Hypothalamus (tissue), 51 donors: ENCODE measurements at regions not wholly inside any gene's neighbourhood (a gene's known extent, or its start where the extent isn't known, plus 50 kb on each side); places are given as distances from the start of the nearest gene placed in this dataset.
"Not testable (repeated sequence)": the region's sequence is repeated elsewhere in the genome, so short reads cannot be mapped to it uniquely, and the experiment has no call there.

Source experiments
- DNase-seq, 51 donors: peaks; one replicate each; lab custom pipeline; 2025; lab: John Stamatoyannopoulos, UW

- DNase-seq = no peak
Observed at GRCh38 chr6:112957536-112957916, 610.4 kb downstream of the RFPL4B start.

- DNase-seq = not testable (repeated sequence)
Observed at GRCh38 chr6:112960130-112960529, 613.0 kb downstream of the RFPL4B start.

DNA sequence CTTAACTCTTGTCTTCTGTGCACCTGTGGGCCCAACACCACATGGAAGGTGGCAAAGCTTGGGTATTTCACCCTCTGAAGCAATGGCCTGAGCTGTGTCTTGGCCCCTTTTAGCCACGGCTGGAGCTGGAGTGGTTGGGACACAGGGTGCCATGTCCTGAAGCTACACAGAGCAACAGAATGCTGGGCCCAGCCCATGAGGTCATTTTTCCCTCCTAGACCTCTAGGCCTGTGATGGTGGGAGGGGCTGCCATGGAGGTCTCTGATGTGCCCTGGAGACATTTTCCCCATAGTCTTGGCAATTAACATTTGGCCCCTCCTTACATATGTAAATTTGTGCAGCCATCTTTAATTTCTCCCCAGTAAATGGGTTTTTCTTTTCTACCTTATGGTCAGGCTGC lies 620.8 kb downstream of the RFPL4B start:
- no peak for DNase-seq

DNA sequence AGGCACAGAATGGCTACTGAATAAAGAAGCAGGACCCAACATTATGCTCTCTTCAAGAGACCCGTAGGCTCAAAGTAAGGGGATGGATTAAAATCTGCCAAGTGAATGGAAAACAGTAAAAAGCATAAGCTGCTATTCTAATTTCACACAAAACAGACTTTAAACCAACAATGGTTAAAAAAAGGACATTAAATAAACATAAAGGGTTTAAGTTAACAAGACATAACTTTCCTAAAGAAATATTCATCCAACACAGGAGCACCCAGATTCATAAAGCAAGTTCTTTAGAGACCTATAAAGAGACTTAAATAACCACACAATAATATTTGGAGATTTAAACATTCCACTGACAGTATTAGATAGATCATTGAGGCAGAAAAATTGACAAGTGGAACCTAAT lies 624.5 kb downstream of the RFPL4B start:
- no peak for DNase-seq

- not testable (repeated sequence) for DNase-seq
Observed at GRCh38 chr6:112974931-112975330, 627.8 kb downstream of the RFPL4B start.

DNA sequence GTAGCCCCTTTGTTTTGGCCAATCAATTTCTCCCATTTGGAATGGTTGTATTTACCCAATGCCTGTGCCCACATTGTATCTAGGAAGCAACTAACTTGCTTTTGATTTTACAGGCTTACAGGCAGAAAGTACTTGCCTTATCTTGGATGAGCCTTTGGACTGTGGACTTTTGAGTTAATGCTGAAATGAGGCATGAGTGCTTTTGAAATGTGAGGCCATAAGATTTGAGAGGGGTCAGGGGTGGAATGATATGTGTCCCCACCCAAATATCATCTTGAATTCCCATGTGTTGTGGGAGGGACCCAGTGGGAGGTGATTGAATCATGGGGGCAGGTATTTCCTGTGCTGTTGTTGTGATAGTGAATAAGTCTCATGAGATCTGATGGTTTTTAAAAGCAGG lies 629.4 kb downstream of the RFPL4B start:
- not testable (repeated sequence) for DNase-seq

- no peak for DNase-seq
Observed at GRCh38 chr6:112979830-112980229, 632.7 kb downstream of the RFPL4B start.

- no peak for DNase-seq
Observed at GRCh38 chr6:112980676-112981075, 633.5 kb downstream of the RFPL4B start.

GRCh38 chr6:112983713-112984261 lies 636.7 kb downstream of the RFPL4B start:
- DNase-seq = no peak

- no peak for DNase-seq
Observed at GRCh38 chr6:112984899-112985298, 637.8 kb downstream of the RFPL4B start.

- no peak for DNase-seq
Observed at GRCh38 chr6:112986321-112986720, 639.2 kb downstream of the RFPL4B start.

GRCh38 chr6:112988748-112989147 lies 641.6 kb downstream of the RFPL4B start:
- no peak for DNase-seq

- no peak for DNase-seq
Observed at GRCh38 chr6:112990971-112991370, 643.8 kb downstream of the RFPL4B start.

DNA sequence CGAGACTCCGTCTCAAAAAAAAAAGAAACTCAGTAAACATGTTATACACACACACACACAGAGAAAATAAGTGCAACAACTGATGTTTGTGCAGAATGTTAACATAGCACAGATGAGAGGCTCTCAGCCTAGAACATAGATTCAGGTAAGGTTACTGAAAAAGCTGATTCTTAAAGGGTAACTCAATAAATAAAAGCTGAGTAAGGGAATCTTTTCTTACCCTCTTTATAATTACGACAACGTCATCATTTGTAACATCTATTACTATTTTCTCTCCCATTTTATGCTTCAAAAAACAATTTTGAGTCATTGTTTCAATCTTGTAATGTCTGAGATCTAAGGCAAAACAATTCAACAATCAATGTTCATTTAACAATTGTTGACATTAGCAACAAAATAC lies 644.8 kb downstream of the RFPL4B start:
- no peak for DNase-seq

- DNase-seq = no peak
Observed at GRCh38 chr6:112997421-112998085, 650.4 kb downstream of the RFPL4B start.

- no peak for DNase-seq
Observed at GRCh38 chr6:113004054-113004453, 656.9 kb downstream of the RFPL4B start.

- DNase-seq = no peak
Observed at GRCh38 chr6:113004470-113005270, 657.5 kb downstream of the RFPL4B start.

- DNase-seq = no peak
Observed at GRCh38 chr6:113006494-113006893, 659.4 kb downstream of the RFPL4B start.

GRCh38 chr6:113009682-113010081 lies 662.6 kb downstream of the RFPL4B start:
- DNase-seq = no peak

DNA sequence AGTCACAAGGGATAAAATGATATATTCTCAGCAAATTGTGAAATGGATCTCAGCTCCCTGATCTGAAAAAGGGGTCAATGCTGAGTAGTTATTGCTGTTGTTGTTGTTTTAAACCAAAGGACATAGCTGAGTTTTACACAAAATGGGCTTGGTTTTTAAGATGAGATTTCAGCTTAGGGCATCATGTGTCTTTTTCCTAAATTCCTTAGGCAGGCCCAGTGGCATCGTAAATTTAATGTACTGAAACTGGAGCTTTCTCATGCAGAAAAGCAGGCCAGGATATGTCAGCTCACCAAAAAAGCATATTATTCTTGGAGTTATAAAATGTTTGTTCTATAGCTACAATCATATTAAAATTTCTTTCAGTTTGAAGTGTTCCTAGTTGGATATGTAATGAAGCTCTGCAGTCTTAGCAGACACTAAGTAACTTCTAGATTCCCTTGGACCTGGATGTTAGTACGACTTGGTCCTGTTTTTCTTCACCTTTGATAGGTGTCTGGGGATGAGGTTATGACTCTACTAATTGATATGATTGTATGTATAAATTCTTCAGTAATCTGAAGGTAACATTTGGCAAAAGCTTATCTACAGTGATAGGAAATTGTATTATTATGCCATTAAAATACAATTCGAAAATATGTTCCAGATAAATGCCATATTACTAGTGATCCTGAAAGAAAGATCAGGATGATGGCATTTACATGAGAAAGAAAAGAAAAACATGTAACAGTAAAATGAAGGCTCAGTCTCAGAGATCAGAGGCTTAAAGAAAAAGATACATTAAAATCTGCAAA lies 663.3 kb downstream of the RFPL4B start:
- no peak for DNase-seq

- DNase-seq = no peak
Observed at GRCh38 chr6:113011389-113011788, 664.3 kb downstream of the RFPL4B start.
